Osteocyte (in vitro differentiated cells): ENCODE measurements at regions not wholly inside any gene's neighbourhood (a gene's known extent, or its start where the extent isn't known, plus 50 kb on each side); places are given as distances from the start of the nearest gene placed in this dataset.

Experiments
- DNase-seq: peaks from one replicate; pipeline ENCODE4 v3.0.0; 2021; ENCODE audit warnings: mixed read lengths; ENCODE audit not compliant: unreplicated experiment; ENCODE audit errors: extremely low spot score
- H3K27ac Mint-ChIP-seq: one replicate; pipeline ENCODE4 v1.8.0; 2021; ENCODE audit warnings: mild to moderate bottlenecking, mixed read lengths; ENCODE audit not compliant: unreplicated experiment
- H3K27me3 Mint-ChIP-seq: one replicate; pipeline ENCODE4 v1.8.0; 2021; ENCODE audit warnings: mixed read lengths; ENCODE audit not compliant: unreplicated experiment
- H3K36me3 Mint-ChIP-seq: one replicate; pipeline ENCODE4 v1.8.0; 2021; ENCODE audit warnings: mixed read lengths; ENCODE audit not compliant: unreplicated experiment
- H3K4me1 Mint-ChIP-seq: one replicate; pipeline ENCODE4 v1.8.0; 2021; ENCODE audit warnings: mixed read lengths; ENCODE audit not compliant: unreplicated experiment
- H3K4me3 Mint-ChIP-seq: one replicate; pipeline ENCODE4 v1.8.0; 2021; ENCODE audit warnings: mild to moderate bottlenecking, moderate library complexity, mixed read lengths; ENCODE audit not compliant: unreplicated experiment
- H3K9me3 Mint-ChIP-seq: one replicate; pipeline ENCODE4 v1.8.0; 2021; ENCODE audit warnings: mixed read lengths; ENCODE audit not compliant: unreplicated experiment
- TF ChIP-seq, protein P1 (sequence below): fragments of 200-600 bp; sonication (generic); IDR thresholded peaks from 2 replicates; pipeline ENCODE4 v1.5.0; 2021; ENCODE audit warnings: antibody characterized with exemption, mild to moderate bottlenecking, moderate library complexity

DNA sequence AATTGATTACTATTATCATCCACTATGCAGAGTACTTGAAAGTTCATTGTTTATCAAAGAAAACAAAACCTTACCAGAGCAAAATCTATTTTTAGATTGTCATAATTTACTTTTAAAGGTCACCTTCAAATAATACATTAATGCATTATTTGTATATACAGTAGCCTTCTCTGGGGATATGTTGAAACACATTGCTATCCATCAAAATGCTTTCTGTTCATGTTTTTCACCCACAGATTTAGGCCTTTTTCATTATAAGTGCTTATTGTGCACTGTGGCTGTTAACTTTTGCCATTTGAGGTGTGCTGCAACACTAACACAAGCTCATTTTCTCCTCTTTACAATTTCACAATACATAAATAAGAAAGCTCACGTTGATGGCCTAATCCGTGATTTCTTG, 74.1 kb upstream of the ANKRD50 start:
- Mint-ChIP-seq H3K27me3 (no peaks in the 10 kb centered on the region), H3K4me1 (peaks cover 4% of the 10 kb centered on the region), H3K27ac (no peak overlapping the region), H3K36me3 (no peaks in the 10 kb centered on the region), H3K9me3 (peaks cover 4% of the 10 kb centered on the region), H3K4me3 (no peak overlapping the region)
- TF ChIP-seq, protein P1, sequence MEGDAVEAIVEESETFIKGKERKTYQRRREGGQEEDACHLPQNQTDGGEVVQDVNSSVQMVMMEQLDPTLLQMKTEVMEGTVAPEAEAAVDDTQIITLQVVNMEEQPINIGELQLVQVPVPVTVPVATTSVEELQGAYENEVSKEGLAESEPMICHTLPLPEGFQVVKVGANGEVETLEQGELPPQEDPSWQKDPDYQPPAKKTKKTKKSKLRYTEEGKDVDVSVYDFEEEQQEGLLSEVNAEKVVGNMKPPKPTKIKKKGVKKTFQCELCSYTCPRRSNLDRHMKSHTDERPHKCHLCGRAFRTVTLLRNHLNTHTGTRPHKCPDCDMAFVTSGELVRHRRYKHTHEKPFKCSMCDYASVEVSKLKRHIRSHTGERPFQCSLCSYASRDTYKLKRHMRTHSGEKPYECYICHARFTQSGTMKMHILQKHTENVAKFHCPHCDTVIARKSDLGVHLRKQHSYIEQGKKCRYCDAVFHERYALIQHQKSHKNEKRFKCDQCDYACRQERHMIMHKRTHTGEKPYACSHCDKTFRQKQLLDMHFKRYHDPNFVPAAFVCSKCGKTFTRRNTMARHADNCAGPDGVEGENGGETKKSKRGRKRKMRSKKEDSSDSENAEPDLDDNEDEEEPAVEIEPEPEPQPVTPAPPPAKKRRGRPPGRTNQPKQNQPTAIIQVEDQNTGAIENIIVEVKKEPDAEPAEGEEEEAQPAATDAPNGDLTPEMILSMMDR = no peak
- no peak for DNase-seq

DNA sequence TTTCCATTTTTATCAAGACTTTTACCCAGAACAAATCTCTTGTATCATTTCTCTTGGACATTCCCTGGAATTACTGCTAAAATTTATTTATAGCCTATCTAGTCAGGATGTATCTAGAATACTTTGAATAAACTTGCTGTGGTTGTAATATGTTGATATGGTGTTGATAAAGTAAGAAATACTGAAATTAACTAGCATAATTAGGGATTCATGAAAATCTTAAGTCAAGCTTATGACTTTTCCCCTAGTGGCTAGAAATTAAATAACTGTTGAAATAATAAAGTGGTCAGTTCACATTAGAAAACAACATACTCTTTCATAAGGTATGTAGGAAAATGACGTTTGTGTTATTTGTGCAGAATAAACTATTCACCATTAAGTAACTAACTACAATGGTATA, 73.1 kb upstream of the ANKRD50 start:
- Mint-ChIP-seq H3K4me3 (no peak overlapping the region), H3K27me3 (no peaks in the 10 kb centered on the region), H3K36me3 (no peaks in the 10 kb centered on the region), H3K4me1 (peaks cover 2% of the 10 kb centered on the region), H3K9me3 (peaks cover 4% of the 10 kb centered on the region), H3K27ac (no peak overlapping the region)
- DNase-seq = no peak
- TF ChIP-seq, protein P1 = peak; percentile 13

DNA sequence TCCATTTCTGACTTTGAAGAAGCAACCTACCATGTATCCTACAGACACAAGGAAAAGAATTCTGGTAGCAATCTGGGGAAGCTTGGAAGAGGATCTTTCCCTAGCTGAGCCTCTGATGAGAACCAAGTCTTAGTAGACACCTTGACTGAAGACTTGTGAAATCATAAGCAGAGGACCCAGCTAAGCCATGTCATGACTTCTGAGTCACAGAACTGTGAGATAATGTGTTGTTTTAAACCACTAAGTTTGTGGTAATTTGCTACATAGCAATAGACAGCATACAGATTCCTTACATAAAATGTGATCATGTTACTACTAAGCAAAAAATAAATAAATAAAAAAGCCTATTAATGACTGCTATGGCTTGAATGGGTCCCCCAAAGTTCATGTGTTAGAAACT, 71.3 kb upstream of the ANKRD50 start:
- no peak for DNase-seq
- Mint-ChIP-seq H3K4me3 (no peak overlapping the region), H3K27ac (no peak overlapping the region), H3K27me3 (no peaks in the 10 kb centered on the region), H3K4me1 (no peaks in the 10 kb centered on the region), H3K36me3 (no peaks in the 10 kb centered on the region), H3K9me3 (peaks cover 4% of the 10 kb centered on the region)
- TF ChIP-seq, protein P1 = no peak

DNA sequence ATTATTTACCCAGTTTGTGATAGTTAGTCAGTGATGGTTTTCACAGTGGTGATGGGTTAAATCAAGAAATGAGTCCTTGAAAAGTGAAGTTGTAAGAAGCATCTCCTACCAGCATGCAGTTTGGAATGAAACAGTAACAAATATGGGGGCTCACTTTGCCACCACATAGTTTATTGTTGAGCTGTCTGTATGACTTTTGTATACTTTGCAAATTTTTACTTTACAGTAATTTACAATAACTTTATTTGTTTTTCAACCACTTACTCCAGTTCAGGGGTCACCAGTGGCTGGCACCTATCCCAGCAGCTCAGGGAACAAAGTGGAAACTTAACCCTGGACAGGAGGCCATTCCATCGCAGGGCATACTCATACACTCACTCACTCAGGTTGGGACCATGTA, 64.5 kb upstream of the ANKRD50 start:
- H3K4me1 Mint-ChIP-seq = peaks cover 13% of the 10 kb centered on the region
- no peaks in the 10 kb centered on the region for H3K27me3 Mint-ChIP-seq
- H3K36me3 Mint-ChIP-seq = peaks cover 13% of the 10 kb centered on the region
- TF ChIP-seq, protein P1 = no peak
- H3K27ac Mint-ChIP-seq = no peak overlapping the region
- H3K4me3 Mint-ChIP-seq = no peak overlapping the region
- no peak for DNase-seq
- H3K9me3 Mint-ChIP-seq = peaks cover 35% of the 10 kb centered on the region

DNA sequence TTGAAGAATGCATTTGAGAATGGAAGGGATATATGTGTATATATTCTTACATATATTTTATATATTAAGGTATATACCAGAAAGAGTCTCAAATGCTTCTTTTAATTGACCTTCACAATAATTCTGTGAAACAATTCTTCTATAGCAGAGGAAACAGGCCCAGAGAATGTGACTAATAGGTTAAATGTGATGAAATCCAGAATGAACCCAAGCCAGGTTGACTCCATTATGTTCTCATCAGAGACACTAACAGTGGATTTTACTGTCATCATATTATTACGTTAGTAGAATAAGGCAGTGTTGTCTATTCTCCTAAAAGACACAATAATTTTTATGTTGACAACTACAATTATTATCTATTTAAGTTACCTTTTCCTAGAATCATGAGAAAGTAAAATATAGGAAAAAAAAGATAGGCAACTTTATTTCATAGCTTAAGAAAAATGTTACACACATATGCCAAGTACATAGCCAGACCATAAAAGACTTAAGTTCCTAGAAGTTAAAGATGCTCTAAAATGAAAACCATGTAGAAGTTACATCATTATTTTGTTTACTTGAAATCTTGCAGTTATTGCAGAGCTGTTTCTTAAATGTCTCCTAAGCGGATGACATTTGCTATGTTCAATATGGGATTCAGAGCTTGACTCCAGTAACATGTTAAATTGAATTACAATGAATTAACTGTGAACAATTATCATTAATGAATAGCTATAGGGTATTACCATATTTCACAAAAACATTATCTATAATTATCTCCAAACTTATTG, 56.2 kb upstream of the ANKRD50 start:
- Mint-ChIP-seq H3K27ac (no peak overlapping the region), H3K9me3 (peaks cover 23% of the 10 kb centered on the region), H3K36me3 (peaks cover 6% of the 10 kb centered on the region), H3K4me3 (no peak overlapping the region), H3K4me1 (no peaks in the 10 kb centered on the region), H3K27me3 (no peaks in the 10 kb centered on the region)
- TF ChIP-seq, protein P1 = no peak
- DNase-seq = no peak
